Loucy (cell line): ENCODE measurements at regions not wholly inside any gene's neighbourhood (a gene's known extent, or its start where the extent isn't known, plus 50 kb on each side); places are given as distances from the start of the nearest gene placed in this dataset.

Experiments
- H2AFZ ChIP-seq: fragments of 200-600 bp; sonication (generic); 2 replicates; pipeline ENCODE4 v1.6.0; 2016; ENCODE audit warnings: antibody characterized with exemption, mild to moderate bottlenecking, low read length, moderate library complexity
- H3F3A ChIP-seq: fragments of 200-600 bp; 2 replicates; pipeline ENCODE4 v1.6.0; 2016; ENCODE audit warnings: antibody characterized with exemption, low read depth, mild to moderate bottlenecking
- H3K27me3 ChIP-seq: fragments of 200-600 bp; sonication (generic); 2 replicates; pipeline ENCODE4 v1.6.1; 2014; ENCODE audit warnings: low read length, mild to moderate bottlenecking; ENCODE audit not compliant: insufficient read depth, poor library complexity, severe bottlenecking
- H3K36me3 ChIP-seq: fragments of 200-600 bp; sonication (generic); 2 replicates; pipeline ENCODE4 v1.6.1; 2016; ENCODE audit warnings: low read length; ENCODE audit not compliant: insufficient read depth
- H3K4me1 ChIP-seq: fragments of 200-600 bp; sonication (generic); 2 replicates; pipeline ENCODE4 v1.5.1; 2014; ENCODE audit warnings: low read length, mild to moderate bottlenecking; ENCODE audit not compliant: insufficient read depth, poor library complexity, severe bottlenecking
- H3K4me2 ChIP-seq: fragments of 200-600 bp; sonication (generic); 2 replicates; pipeline ENCODE4 v1.6.0; 2014; ENCODE audit warnings: antibody characterized with exemption, low read length, low read depth, mild to moderate bottlenecking; ENCODE audit not compliant: poor library complexity, severe bottlenecking
- H3K4me3 ChIP-seq: fragments of 200-600 bp; sonication (generic); 2 replicates; pipeline ENCODE4 v1.5.1; 2014; ENCODE audit warnings: low read length, mild to moderate bottlenecking, mixed read lengths; ENCODE audit not compliant: poor library complexity, severe bottlenecking
- H3K79me2 ChIP-seq: fragments of 200-600 bp; sonication (generic); 2 replicates; pipeline ENCODE4 v1.6.1; 2014; ENCODE audit warnings: low read length; ENCODE audit not compliant: insufficient read depth
- H3K9ac ChIP-seq: fragments of 200-600 bp; sonication (generic); 2 replicates; pipeline ENCODE4 v1.6.0; 2014; ENCODE audit warnings: mild to moderate bottlenecking, low read depth, low read length, moderate library complexity; ENCODE audit not compliant: poor library complexity, severe bottlenecking
- H3K9me2 ChIP-seq: fragments of 200-600 bp; sonication (generic); replicated peaks from 2 replicates; pipeline ENCODE4 v1.6.1; 2016; ENCODE audit warnings: low read depth, low read length, mixed read lengths
- H3K9me3 ChIP-seq: fragments of 200-600 bp; sonication (generic); 2 replicates; pipeline ENCODE4 v1.6.1; 2014; ENCODE audit warnings: mild to moderate bottlenecking, antibody characterized with exemption, low read length, low read depth; ENCODE audit not compliant: insufficient read depth
- H4K20me1 ChIP-seq: fragments of 200-600 bp; sonication (generic); 2 replicates; pipeline ENCODE4 v1.6.0; 2014; ENCODE audit warnings: antibody characterized with exemption, low read length, mild to moderate bottlenecking; ENCODE audit not compliant: insufficient read depth, poor library complexity, severe bottlenecking
- CTCF ChIP-seq: fragments of 200-600 bp; sonication (generic); conservative IDR thresholded peaks from 2 replicates; pipeline ENCODE4 v1.5.1; 2014; ENCODE audit warnings: mild to moderate bottlenecking, antibody characterized with exemption, low read length
- EZH2phosphoT487 ChIP-seq: fragments of 200-600 bp; IDR thresholded peaks from 2 replicates; pipeline ENCODE4 v1.6.1; 2018; ENCODE audit warnings: antibody characterized with exemption, mild to moderate bottlenecking, moderate library complexity, borderline replicate concordance

DNA sequence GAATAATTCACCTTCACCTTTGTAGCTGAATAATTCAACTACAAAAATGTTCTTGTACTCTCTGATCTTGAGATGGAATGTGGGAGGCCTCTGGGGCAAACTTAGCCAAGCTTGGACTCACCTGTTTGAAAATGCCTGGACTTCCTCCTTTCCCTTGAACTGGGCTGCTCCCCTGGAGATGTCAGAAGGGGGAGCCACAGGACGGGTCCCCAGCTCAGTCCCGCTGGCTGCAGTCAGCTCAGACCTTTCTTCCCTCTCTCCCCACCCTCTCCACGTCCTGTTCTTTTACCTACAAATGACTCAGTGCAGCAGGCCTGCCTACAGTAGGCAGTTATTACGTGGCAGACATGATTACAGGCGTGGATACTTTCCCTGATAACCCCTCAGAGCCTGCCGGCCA lies 131.5 kb upstream of the RALGAPA2 start:
- Histone ChIP-seq H3K4me2 (no peak overlapping the region), H3K27me3 (no peaks in the 10 kb centered on the region), H3K4me1 (no peaks in the 10 kb centered on the region), H3K36me3 (no peaks in the 10 kb centered on the region), H3K4me3 (no peak overlapping the region), H3K9ac (no peak overlapping the region), H3K9me3 (no peaks in the 10 kb centered on the region), H4K20me1 (no peaks in the 10 kb centered on the region), H3F3A (no peaks in the 10 kb centered on the region), H2AFZ (no peak overlapping the region), H3K9me2 (no peaks in the 10 kb centered on the region), H3K79me2 (no peaks in the 10 kb centered on the region)
- TF ChIP-seq EZH2phosphoT487 (no peak), CTCF (peak; percentile 33; the same call in 1 of the 2 replicates)

DNA sequence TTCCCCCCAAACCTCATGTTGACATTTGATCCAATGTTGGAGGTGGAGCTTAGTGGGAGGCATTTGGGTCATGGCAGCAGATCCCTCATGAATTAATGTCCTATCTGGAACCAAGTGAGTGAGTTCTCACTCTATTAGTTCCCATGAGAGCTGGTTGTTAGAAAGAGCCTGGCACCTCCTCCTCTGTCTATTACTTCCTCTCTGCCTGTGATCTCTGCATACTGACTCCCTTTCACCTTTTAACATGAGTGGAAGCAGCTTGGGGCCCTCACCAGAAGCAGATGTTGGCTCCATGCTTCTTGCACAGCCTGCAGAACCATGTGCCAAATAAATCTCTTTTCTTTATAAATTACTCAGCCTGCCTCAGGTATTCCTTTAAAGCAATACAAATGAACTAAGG lies 127.3 kb upstream of the RALGAPA2 start:
- H3K27me3 ChIP-seq: no peaks in the 10 kb centered on the region
- no peaks in the 10 kb centered on the region for H3K79me2 ChIP-seq
- H3K4me3 ChIP-seq: no peak overlapping the region
- H3K4me1 ChIP-seq: no peaks in the 10 kb centered on the region
- no peaks in the 10 kb centered on the region for H3F3A ChIP-seq
- no peaks in the 10 kb centered on the region for H3K36me3 ChIP-seq
- H3K9me3 ChIP-seq: no peaks in the 10 kb centered on the region
- no peak for TF ChIP-seq CTCF
- no peak for TF ChIP-seq EZH2phosphoT487
- H2AFZ ChIP-seq: no peak overlapping the region
- H3K9me2 ChIP-seq: no peaks in the 10 kb centered on the region
- H3K9ac ChIP-seq: no peak overlapping the region
- no peak overlapping the region for H3K4me2 ChIP-seq
- H4K20me1 ChIP-seq: no peaks in the 10 kb centered on the region

DNA sequence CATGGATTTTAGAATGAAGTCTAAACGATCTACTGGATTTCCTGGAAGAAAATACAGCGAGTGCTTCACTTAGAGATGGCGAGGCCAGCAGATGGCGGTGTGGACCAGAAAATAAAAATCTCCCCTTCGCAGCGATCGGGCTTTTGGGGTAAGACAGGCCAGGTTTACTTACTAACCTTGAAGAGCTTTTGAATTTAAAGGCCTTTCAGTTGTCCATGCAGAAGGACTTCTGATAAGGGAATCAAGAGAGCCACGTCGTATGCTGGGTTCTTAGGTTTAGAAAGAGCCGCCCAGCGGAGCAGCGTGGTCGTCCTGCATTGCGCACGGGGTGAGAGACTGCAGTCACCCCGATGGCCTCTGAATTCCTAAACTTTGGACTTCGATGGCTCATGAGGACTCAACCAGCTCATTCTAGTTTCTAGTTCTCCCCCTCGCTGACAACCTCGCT lies 125.2 kb upstream of the RALGAPA2 start:
- Histone ChIP-seq H3K9me2 (no peaks in the 10 kb centered on the region), H3F3A (no peaks in the 10 kb centered on the region), H4K20me1 (no peaks in the 10 kb centered on the region), H3K4me1 (no peaks in the 10 kb centered on the region), H3K79me2 (no peaks in the 10 kb centered on the region), H3K36me3 (no peaks in the 10 kb centered on the region), H3K9me3 (no peaks in the 10 kb centered on the region), H3K4me2 (no peak overlapping the region), H3K27me3 (no peaks in the 10 kb centered on the region), H2AFZ (0 out of 2 replicates have a peak overlapping the region, but pooled peaks have one; percentile 18), H3K4me3 (no peak overlapping the region), H3K9ac (no peak overlapping the region)
- TF ChIP-seq CTCF (peak; percentile 91), EZH2phosphoT487 (no peak)
